ENCODE measurements at regions not wholly inside any gene's neighbourhood (a gene's known extent, or its start where the extent isn't known, plus 50 kb on each side); places are given as distances from the start of the nearest gene placed in this dataset.

DNA sequence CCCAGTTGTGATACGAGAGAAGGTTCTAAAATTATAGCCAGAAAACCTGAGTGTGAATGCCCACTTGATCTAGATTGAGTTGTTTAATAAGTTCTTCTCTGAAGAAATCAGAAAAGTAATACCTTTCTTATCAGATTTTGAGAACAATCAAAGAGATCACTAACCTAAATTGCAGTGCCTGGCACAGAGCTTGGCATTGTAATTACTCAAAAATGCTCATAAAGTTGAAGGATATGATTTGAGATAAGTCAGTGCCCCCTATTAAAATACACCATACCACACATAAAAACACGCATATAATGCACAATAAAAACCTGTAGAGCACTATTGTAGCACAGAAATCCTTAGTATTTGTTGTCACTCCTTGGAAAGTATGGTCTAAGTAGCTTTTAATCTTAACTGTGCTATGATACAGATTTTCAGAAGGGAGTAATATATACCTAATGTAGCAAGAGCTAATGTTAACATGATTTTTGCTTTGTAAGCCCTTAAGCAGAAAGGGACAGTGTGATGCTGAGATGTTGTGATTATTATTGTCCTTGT is 257.5 kb upstream of the CDH18 start:
- DNase-seq (no peak), ATAC-seq (ENCODE audit: low read depth in 2 of 2) (no peak)
- Mint-ChIP-seq H3K4me1 (no peaks in the 10 kb centered on the region), H3K4me3 (no peak overlapping the region), H3K9me3 (peaks cover 0 to 3% (median 0%) of the 10 kb centered on the region in 7 donors), H3K36me3 (no peaks in the 10 kb centered on the region), H3K27ac (no peak overlapping the region), H3K27me3 (no peaks in the 10 kb centered on the region)

GRCh38 chr5:20241351-20241750 is 253.4 kb upstream of the CDH18 start:
- peaks cover 0 to 3% (median 0%) of the 10 kb centered on the region in 7 donors for H3K9me3 Mint-ChIP-seq
- no peaks in the 10 kb centered on the region for H3K27me3 Mint-ChIP-seq
- H3K36me3 Mint-ChIP-seq, result no peaks in the 10 kb centered on the region
- H3K4me1 Mint-ChIP-seq, result no peaks in the 10 kb centered on the region
- no peak for ATAC-seq (ENCODE audit: low read depth in 2 of 2)
- H3K27ac Mint-ChIP-seq, result no peak overlapping the region
- no peak for DNase-seq
- H3K4me3 Mint-ChIP-seq, result no peak overlapping the region

DNA sequence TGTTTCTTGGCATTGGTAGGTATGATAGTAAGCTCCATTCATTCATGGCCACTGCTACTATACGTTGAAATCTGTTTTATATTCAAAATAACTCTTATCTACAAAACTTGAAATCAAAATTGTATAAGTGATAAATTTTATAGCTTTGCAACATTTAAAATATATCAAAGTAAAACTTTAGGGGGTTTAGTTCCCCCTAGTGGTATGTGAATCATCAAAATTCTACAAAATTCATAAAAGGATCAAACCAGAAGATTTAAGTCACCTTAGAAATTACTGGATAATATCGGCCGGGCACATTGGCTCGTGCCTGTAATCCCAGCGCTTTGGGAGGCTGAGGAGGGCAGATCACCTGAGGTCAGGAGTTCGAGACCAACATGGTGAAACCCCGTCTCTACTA is 243.0 kb upstream of the CDH18 start:
- DNase-seq, result no peak
- H3K9me3 Mint-ChIP-seq, result peaks cover 0 to 6% (median 2%) of the 10 kb centered on the region in 7 donors
- H3K27me3 Mint-ChIP-seq, result no peaks in the 10 kb centered on the region
- H3K36me3 Mint-ChIP-seq, result no peaks in the 10 kb centered on the region
- no peaks in the 10 kb centered on the region for H3K4me1 Mint-ChIP-seq
- no peak overlapping the region for H3K27ac Mint-ChIP-seq
- ATAC-seq (ENCODE audit: low read depth in 2 of 2), result no peak
- no peak overlapping the region for H3K4me3 Mint-ChIP-seq

DNA sequence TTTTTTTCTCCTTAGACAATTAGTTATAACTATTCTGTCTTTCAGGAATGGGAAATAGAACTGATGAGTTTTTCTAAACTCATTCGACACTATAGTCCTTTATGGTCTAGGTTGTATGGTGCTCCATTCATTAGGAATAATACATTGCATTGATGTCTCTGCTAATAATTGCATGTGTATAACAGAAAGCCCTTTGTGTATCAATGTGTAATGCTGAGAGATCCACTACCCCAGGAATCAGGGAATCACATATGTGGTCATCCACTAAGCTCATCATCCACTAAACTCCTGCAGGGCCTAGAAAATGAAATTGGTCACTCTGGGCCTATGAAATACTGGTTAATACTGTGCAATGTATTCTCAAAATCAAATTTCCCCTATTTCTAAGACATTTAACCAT is 242.0 kb upstream of the CDH18 start:
- no peaks in the 10 kb centered on the region for H3K4me1 Mint-ChIP-seq
- H3K4me3 Mint-ChIP-seq, result no peak overlapping the region
- ATAC-seq (ENCODE audit: low read depth in 2 of 2) (no peak), DNase-seq (no peak)
- H3K36me3 Mint-ChIP-seq, result no peaks in the 10 kb centered on the region
- no peak overlapping the region for H3K27ac Mint-ChIP-seq
- peaks cover 0 to 5% (median under 1%) of the 10 kb centered on the region in 7 donors for H3K9me3 Mint-ChIP-seq
- H3K27me3 Mint-ChIP-seq, result no peaks in the 10 kb centered on the region

GRCh38 chr5:20229303-20230005 is 241.5 kb upstream of the CDH18 start:
- Mint-ChIP-seq H3K27ac (no peak overlapping the region), H3K36me3 (no peaks in the 10 kb centered on the region), H3K4me1 (no peaks in the 10 kb centered on the region), H3K4me3 (no peak overlapping the region), H3K27me3 (no peaks in the 10 kb centered on the region), H3K9me3 (peaks cover 0 to 7% (median 0%) of the 10 kb centered on the region in 7 donors)
- DNase-seq (no peak), ATAC-seq (ENCODE audit: low read depth in 2 of 2) (no peak)

DNA sequence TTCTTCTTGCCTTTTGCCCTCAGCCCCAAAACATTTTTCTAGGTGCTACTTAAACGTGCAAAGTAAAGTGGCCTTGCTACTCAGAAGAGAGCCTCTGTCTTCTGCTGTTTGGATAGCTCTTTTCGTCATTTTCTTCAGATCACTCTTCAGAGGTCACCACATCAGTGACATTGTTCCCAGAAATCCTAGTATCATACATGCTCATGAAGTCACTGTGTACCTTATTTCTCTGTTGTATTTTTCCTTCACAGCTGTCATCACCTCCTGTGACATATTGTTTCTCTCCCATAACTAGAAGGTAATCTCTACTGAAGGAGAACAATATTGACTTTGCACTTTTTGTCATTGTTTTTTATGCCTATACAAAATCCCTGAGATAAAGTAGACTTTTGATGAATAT is 237.0 kb upstream of the CDH18 start:
- Mint-ChIP-seq H3K27me3 (no peaks in the 10 kb centered on the region), H3K27ac (no peak overlapping the region), H3K4me1 (no peaks in the 10 kb centered on the region), H3K9me3 (peaks cover 0 to 10% (median 0%) of the 10 kb centered on the region in 7 donors), H3K4me3 (no peak overlapping the region), H3K36me3 (no peaks in the 10 kb centered on the region)
- DNase-seq, result no peak
- no peak for ATAC-seq (ENCODE audit: low read depth in 2 of 2)

DNA sequence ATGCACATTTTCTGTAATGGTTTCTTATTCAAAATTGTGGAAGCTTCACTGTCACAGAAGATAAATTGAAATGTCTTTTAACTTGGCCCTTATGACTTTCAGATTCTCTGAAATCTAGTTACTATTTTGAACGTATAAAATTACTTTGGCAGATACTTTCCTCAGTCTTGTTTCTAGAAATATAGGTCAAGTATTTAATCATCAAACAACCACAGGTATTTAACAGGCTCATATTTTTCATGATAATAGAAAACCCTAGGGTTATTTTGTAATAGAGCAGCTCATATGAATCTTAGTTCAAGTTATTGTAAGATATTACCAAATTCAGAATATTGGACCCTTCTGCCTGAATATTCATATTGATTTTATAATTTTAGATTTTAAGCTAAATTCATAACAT is 236.0 kb upstream of the CDH18 start:
- DNase-seq (no peak), ATAC-seq (ENCODE audit: low read depth in 2 of 2) (no peak)
- H3K4me1 Mint-ChIP-seq, result no peaks in the 10 kb centered on the region
- H3K36me3 Mint-ChIP-seq, result no peaks in the 10 kb centered on the region
- no peak overlapping the region for H3K27ac Mint-ChIP-seq
- peaks cover 0 to 10% (median 0%) of the 10 kb centered on the region in 7 donors for H3K9me3 Mint-ChIP-seq
- no peaks in the 10 kb centered on the region for H3K27me3 Mint-ChIP-seq
- no peak overlapping the region for H3K4me3 Mint-ChIP-seq

DNA sequence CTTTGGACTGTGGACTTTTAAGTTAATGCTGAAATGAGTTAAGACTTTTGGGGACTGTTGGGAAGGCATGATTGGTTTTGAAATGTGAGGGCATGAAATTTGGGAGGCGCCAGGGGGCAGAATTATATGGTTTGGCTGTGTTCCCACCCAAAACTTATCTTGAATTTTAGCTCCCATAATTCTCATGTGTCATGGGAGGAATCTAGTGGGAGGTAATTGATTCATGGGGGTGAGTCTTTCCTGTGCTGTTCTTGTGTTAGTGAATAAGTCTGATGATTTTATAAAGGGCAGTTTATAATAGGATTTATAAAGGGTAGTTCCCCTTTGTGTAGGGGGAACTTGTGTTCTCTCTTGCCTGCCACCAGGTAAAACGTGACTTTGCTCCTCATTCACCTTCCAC is 235.5 kb upstream of the CDH18 start:
- no peak for DNase-seq
- H3K27me3 Mint-ChIP-seq, result no peaks in the 10 kb centered on the region
- no peaks in the 10 kb centered on the region for H3K36me3 Mint-ChIP-seq

DNA sequence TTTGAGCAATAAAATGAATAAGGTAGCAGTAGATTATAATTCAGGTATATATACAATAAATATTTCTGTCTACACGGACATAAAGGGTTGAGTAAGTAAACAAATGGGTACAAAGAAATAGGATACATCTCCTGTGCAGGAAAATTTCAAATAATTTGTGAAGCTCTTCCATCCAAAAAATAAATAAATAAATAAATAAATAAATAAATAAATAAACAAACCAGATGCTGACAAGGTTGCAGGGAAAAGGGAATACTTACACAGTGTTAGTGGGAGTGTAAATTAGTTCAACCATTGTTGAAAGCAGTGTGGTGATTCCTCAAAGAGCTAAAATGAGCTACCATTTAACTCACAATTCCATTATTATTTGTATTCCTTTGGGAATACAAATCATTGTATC is 227.3 kb upstream of the CDH18 start:
- H3K9me3 Mint-ChIP-seq, result peaks cover 0 to 7% (median 4%) of the 10 kb centered on the region in 7 donors
- H3K36me3 Mint-ChIP-seq, result no peaks in the 10 kb centered on the region

More for the DNA sequence above, 235.5 kb upstream of the CDH18 start:
- H3K27ac Mint-ChIP-seq, result no peak overlapping the region
- peaks cover 0 to 10% (median 2%) of the 10 kb centered on the region in 7 donors for H3K9me3 Mint-ChIP-seq
- ATAC-seq (ENCODE audit: low read depth in 2 of 2), result no peak
- H3K4me3 Mint-ChIP-seq, result no peak overlapping the region
- no peaks in the 10 kb centered on the region for H3K4me1 Mint-ChIP-seq

GRCh38 chr5:20213803-20214202 is 225.8 kb upstream of the CDH18 start:
- H3K27me3 Mint-ChIP-seq, result no peaks in the 10 kb centered on the region
- ATAC-seq (ENCODE audit: low read depth in 2 of 2), result no peak
- no peak overlapping the region for H3K27ac Mint-ChIP-seq
- no peak overlapping the region for H3K4me3 Mint-ChIP-seq
- no peak for DNase-seq
- no peaks in the 10 kb centered on the region for H3K4me1 Mint-ChIP-seq
- H3K36me3 Mint-ChIP-seq, result no peaks in the 10 kb centered on the region
- peaks cover 0 to 10% (median 5%) of the 10 kb centered on the region in 7 donors for H3K9me3 Mint-ChIP-seq

More for the DNA sequence above, 227.3 kb upstream of the CDH18 start:
- ATAC-seq (ENCODE audit: low read depth in 2 of 2) (no peak), DNase-seq (no peak)
- Mint-ChIP-seq H3K4me3 (no peak overlapping the region), H3K4me1 (no peaks in the 10 kb centered on the region), H3K27me3 (no peaks in the 10 kb centered on the region), H3K27ac (no peak overlapping the region)

DNA sequence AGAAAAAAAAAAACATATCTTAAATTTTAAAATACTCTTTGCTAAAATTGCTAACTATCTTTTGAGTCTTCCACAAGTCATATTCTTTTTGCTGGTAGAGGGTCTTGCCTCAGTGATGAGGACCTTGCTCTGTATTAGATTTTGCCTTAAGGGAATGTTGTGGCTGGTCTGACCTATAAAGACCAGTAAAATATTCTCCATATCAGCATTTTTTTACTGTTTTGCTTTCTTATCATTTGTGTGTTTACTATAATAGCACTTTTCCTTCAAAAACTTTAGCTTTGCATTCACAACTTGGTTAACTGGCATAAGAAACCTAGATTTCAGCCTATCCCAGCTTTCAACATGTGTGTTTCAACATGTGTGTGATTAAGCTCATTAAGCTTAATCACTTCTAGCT is 224.7 kb upstream of the CDH18 start:
- ATAC-seq (ENCODE audit: low read depth in 2 of 2) (no peak), DNase-seq (no peak)
- H3K9me3 Mint-ChIP-seq, result peaks cover 0 to 13% (median 5%) of the 10 kb centered on the region in 7 donors
- no peaks in the 10 kb centered on the region for H3K4me1 Mint-ChIP-seq
- H3K36me3 Mint-ChIP-seq, result no peaks in the 10 kb centered on the region
- H3K27ac Mint-ChIP-seq, result no peak overlapping the region
- no peak overlapping the region for H3K4me3 Mint-ChIP-seq
- no peaks in the 10 kb centered on the region for H3K27me3 Mint-ChIP-seq

DNA sequence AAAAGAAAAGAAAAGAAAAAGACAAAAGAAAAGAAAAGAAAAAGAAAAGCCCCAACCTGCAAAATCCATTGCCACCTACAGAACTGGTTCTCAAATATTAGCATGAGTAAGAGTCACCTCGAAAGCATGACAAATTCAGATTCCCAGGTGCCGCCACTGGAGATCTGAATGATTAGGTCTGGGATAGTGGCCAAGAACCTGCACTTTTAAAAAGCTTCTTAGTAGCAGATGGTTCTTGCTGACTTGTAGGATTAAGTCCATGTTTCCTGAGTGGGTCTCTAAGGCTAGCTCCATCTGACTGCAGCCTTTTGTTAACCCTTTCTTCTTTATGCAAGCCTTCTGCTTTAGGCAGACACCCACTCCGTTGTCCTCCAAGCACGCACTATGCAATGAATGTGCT is 178.5 kb upstream of the CDH18 start:
- no peak for ATAC-seq (ENCODE audit: low read depth in 2 of 2)
- Mint-ChIP-seq H3K4me1 (no peaks in the 10 kb centered on the region), H3K4me3 (no peak overlapping the region), H3K27ac (no peak overlapping the region), H3K27me3 (no peaks in the 10 kb centered on the region), H3K9me3 (peaks cover 0 to 3% (median 0%) of the 10 kb centered on the region in 7 donors), H3K36me3 (no peaks in the 10 kb centered on the region)
- DNase-seq, result no peak

- no peak for ATAC-seq (ENCODE audit: low read depth in 2 of 2)
- Mint-ChIP-seq H3K36me3 (no peaks in the 10 kb centered on the region), H3K9me3 (peaks cover 0 to 16% (median 5%) of the 10 kb centered on the region in 7 donors)
These were observed 170.0 kb upstream of the CDH18 start for GRCh38 chr5:20158006-20158405.

GRCh38 chr5:20157089-20157488 is 169.1 kb upstream of the CDH18 start:
- no peaks in the 10 kb centered on the region for H3K4me1 Mint-ChIP-seq
- peaks cover 0 to 16% (median 5%) of the 10 kb centered on the region in 7 donors for H3K9me3 Mint-ChIP-seq
- DNase-seq, result no peak
- H3K27ac Mint-ChIP-seq, result no peak overlapping the region
- no peak overlapping the region for H3K4me3 Mint-ChIP-seq
- H3K27me3 Mint-ChIP-seq, result no peaks in the 10 kb centered on the region
- no peak for ATAC-seq (ENCODE audit: low read depth in 2 of 2)
- H3K36me3 Mint-ChIP-seq, result no peaks in the 10 kb centered on the region

More at GRCh38 chr5:20158006-20158405, 170.0 kb upstream of the CDH18 start:
- no peak for DNase-seq
- Mint-ChIP-seq H3K27ac (no peak overlapping the region), H3K27me3 (no peaks in the 10 kb centered on the region), H3K4me1 (no peaks in the 10 kb centered on the region), H3K4me3 (no peak overlapping the region)

Data from naive B cell (primary cell).